PFSK-1 (cell line): ENCODE measurements at regions not wholly inside any gene's neighbourhood (a gene's known extent, or its start where the extent isn't known, plus 50 kb on each side); places are given as distances from the start of the nearest gene placed in this dataset.

ENCODE experiments used
- FOXP2 ChIP-seq: optimal IDR thresholded peaks from 2 replicates; pipeline ENCODE3; 2011; ENCODE audit warnings: borderline replicate concordance, control low read depth, inconsistent platforms; ENCODE audit not compliant: insufficient read depth; ENCODE audit errors: extremely low read length, extremely low read depth
- POLR2AphosphoS5 ChIP-seq: IDR thresholded peaks from 2 replicates; pipeline ENCODE4 v1.6.1; 2012; ENCODE audit warnings: low read depth, mild to moderate bottlenecking, control low read depth, low read length, moderate library complexity
- TAF1 ChIP-seq: IDR thresholded peaks from 2 replicates; pipeline ENCODE4 v1.6.1; 2012; ENCODE audit warnings: low read length, control low read depth, borderline replicate concordance; ENCODE audit not compliant: insufficient read depth
- TF ChIP-seq, protein P1 (sequence below), 2 experiments: IDR thresholded peaks; 2 replicates each; pipeline versions ENCODE4 v1.6.1 to v1.8.0; 2011 to 2012; ENCODE audit warnings: low read depth in 2 of 2, low read length in 2 of 2, control low read depth in 1 of 2, inconsistent platforms in 1 of 2, mild to moderate bottlenecking in 1 of 2, moderate library complexity in 1 of 2; ENCODE audit not compliant: insufficient read depth in 1 of 2

DNA sequence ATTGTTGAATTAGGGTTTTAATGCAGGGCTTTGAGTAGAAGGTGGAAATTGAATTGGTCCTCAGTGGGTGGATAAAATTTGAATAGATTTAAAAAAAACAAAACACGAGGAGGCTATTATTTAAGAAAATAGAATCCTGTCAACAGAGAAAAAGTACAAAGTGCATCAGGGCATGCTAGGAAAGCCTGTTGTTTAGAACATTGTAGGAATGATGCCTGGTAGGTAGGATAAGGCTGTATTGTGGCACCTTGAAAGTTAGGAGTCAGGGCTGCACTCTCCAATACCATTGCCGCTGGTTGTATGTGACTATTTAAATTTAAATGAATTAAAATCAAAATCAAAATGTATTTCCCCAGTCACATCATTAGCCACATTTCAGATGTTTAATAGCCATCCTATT is 363.9 kb downstream of the UTRN start:
- no peak for TF ChIP-seq TAF1
- no peak for TF ChIP-seq POLR2AphosphoS5
- TF ChIP-seq, protein P1, sequence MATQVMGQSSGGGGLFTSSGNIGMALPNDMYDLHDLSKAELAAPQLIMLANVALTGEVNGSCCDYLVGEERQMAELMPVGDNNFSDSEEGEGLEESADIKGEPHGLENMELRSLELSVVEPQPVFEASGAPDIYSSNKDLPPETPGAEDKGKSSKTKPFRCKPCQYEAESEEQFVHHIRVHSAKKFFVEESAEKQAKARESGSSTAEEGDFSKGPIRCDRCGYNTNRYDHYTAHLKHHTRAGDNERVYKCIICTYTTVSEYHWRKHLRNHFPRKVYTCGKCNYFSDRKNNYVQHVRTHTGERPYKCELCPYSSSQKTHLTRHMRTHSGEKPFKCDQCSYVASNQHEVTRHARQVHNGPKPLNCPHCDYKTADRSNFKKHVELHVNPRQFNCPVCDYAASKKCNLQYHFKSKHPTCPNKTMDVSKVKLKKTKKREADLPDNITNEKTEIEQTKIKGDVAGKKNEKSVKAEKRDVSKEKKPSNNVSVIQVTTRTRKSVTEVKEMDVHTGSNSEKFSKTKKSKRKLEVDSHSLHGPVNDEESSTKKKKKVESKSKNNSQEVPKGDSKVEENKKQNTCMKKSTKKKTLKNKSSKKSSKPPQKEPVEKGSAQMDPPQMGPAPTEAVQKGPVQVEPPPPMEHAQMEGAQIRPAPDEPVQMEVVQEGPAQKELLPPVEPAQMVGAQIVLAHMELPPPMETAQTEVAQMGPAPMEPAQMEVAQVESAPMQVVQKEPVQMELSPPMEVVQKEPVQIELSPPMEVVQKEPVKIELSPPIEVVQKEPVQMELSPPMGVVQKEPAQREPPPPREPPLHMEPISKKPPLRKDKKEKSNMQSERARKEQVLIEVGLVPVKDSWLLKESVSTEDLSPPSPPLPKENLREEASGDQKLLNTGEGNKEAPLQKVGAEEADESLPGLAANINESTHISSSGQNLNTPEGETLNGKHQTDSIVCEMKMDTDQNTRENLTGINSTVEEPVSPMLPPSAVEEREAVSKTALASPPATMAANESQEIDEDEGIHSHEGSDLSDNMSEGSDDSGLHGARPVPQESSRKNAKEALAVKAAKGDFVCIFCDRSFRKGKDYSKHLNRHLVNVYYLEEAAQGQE (IDR thresholded peaks at IDR 0.05; ENCODE audit: insufficient read depth in 1 of 2, low read depth in 2 of 2, low read length in 2 of 2) = no peak
- TF ChIP-seq FOXP2 = no peak
